ENCODE measurements at regions not wholly inside any gene's neighbourhood (a gene's known extent, or its start where the extent isn't known, plus 50 kb on each side); places are given as distances from the start of the nearest gene placed in this dataset.

GRCh38 chr1:115215703-115216521 is 122.1 kb downstream of the NGF start:
- TF ChIP-seq CTCF (conservative IDR thresholded peaks at IDR 0.05): no peak
- H3K27ac ChIP-seq: no peak overlapping the region

GRCh38 chr1:115215110-115215509 is 122.9 kb downstream of the NGF start:
- no peak for TF ChIP-seq CTCF (conservative IDR thresholded peaks at IDR 0.05)
- H3K27ac ChIP-seq: no peak overlapping the region

- H3K27ac ChIP-seq: no peak overlapping the region
- TF ChIP-seq CTCF (conservative IDR thresholded peaks at IDR 0.05): no peak
Measured at GRCh38 chr1:115214098-115214497, 124.0 kb downstream of the NGF start.

- TF ChIP-seq CTCF (conservative IDR thresholded peaks at IDR 0.05): no peak
- no peak overlapping the region for H3K27ac ChIP-seq
Measured at GRCh38 chr1:115213130-115213529, 123.8 kb upstream of the TSPAN2 start.

GRCh38 chr1:115211071-115211745 is 121.9 kb upstream of the TSPAN2 start:
- no peak overlapping the region for H3K27ac ChIP-seq
- TF ChIP-seq CTCF (conservative IDR thresholded peaks at IDR 0.05): no peak

GRCh38 chr1:115210302-115210711 is 121.0 kb upstream of the TSPAN2 start:
- TF ChIP-seq CTCF (conservative IDR thresholded peaks at IDR 0.05): no peak
- H3K27ac ChIP-seq: no peak overlapping the region

- TF ChIP-seq CTCF (conservative IDR thresholded peaks at IDR 0.05): no peak
- no peak overlapping the region for H3K27ac ChIP-seq
Measured at GRCh38 chr1:115204513-115204912, 115.2 kb upstream of the TSPAN2 start.
